GM12878 (cell line): ENCODE measurements at regions not wholly inside any gene's neighbourhood (a gene's known extent, or its start where the extent isn't known, plus 50 kb on each side); places are given as distances from the start of the nearest gene placed in this dataset.

Experiments used
- BCL11A ChIP-seq: IDR thresholded peaks from 2 replicates; pipeline ENCODE4 v1.6.1; 2011; ENCODE audit warnings: low read depth, low read length
- CHD4 ChIP-seq: fragments of 200-600 bp; sonication (generic); IDR thresholded peaks from 2 replicates; pipeline ENCODE4 v1.6.1; 2016; ENCODE audit warnings: mild to moderate bottlenecking
- CREB1 ChIP-seq: IDR thresholded peaks from 2 replicates; pipeline ENCODE4 v1.6.1; 2012; ENCODE audit warnings: low read depth, mild to moderate bottlenecking, inconsistent platforms
- EP300 ChIP-seq, 2 experiments: fragments of 150-350 bp in 1 of 2; IDR thresholded peaks; 2 replicates each; pipeline ENCODE4 v1.6.1; 2011 to 2012; ENCODE audit warnings: low read depth in 2 of 2, low read length in 2 of 2, borderline replicate concordance in 1 of 2, improper control_type of control experiment in 1 of 2, inconsistent platforms in 1 of 2; ENCODE audit not compliant: control insufficient read depth in 1 of 2
- EZH2 ChIP-seq: IDR thresholded peaks from 2 replicates; pipeline ENCODE4 v1.6.1; 2012; ENCODE audit warnings: low read depth, mild to moderate bottlenecking, control low read depth, inconsistent platforms, low read length, borderline replicate concordance; ENCODE audit not compliant: control insufficient read depth
- JUND ChIP-seq: IDR thresholded peaks from 2 replicates; pipeline ENCODE4 v1.6.1; 2012; ENCODE audit warnings: low read depth, mild to moderate bottlenecking, low read length, improper control_type of control experiment, moderate library complexity
- MYC ChIP-seq: IDR thresholded peaks from 2 replicates; pipeline ENCODE4 v1.6.1; 2011; ENCODE audit warnings: mild to moderate bottlenecking, low read length, moderate library complexity, inconsistent platforms; ENCODE audit not compliant: insufficient read depth, insufficient replicate concordance, insufficient read length, severe bottlenecking
- POLR2A ChIP-seq: IDR thresholded peaks from 2 replicates; pipeline ENCODE4 v1.6.1; 2011; ENCODE audit warnings: low read depth, mild to moderate bottlenecking, low read length
- POLR2AphosphoS5 ChIP-seq: IDR thresholded peaks from 2 replicates; pipeline ENCODE4 v1.6.1; 2011; ENCODE audit warnings: mild to moderate bottlenecking, low read length, inconsistent platforms
- REST ChIP-seq: IDR thresholded peaks from 2 replicates; pipeline ENCODE4 v1.6.1; 2012; ENCODE audit warnings: mild to moderate bottlenecking, low read depth, low read length
- TF ChIP-seq, protein P1 (sequence below), 3 experiments: IDR thresholded peaks in 2 of 3; conservative IDR thresholded peaks in 1 of 3; 2 replicates each; pipeline ENCODE4 v1.5.1; 2011; ENCODE audit warnings: low read depth in 3 of 3, low read length in 3 of 3, mild to moderate bottlenecking in 3 of 3, control low read depth in 2 of 3, moderate library complexity in 2 of 3, inconsistent platforms in 1 of 3, mixed read lengths in 1 of 3; ENCODE audit not compliant: control insufficient read depth in 2 of 3, insufficient read depth in 1 of 3; ENCODE audit errors: extremely low read depth in 1 of 3

DNA sequence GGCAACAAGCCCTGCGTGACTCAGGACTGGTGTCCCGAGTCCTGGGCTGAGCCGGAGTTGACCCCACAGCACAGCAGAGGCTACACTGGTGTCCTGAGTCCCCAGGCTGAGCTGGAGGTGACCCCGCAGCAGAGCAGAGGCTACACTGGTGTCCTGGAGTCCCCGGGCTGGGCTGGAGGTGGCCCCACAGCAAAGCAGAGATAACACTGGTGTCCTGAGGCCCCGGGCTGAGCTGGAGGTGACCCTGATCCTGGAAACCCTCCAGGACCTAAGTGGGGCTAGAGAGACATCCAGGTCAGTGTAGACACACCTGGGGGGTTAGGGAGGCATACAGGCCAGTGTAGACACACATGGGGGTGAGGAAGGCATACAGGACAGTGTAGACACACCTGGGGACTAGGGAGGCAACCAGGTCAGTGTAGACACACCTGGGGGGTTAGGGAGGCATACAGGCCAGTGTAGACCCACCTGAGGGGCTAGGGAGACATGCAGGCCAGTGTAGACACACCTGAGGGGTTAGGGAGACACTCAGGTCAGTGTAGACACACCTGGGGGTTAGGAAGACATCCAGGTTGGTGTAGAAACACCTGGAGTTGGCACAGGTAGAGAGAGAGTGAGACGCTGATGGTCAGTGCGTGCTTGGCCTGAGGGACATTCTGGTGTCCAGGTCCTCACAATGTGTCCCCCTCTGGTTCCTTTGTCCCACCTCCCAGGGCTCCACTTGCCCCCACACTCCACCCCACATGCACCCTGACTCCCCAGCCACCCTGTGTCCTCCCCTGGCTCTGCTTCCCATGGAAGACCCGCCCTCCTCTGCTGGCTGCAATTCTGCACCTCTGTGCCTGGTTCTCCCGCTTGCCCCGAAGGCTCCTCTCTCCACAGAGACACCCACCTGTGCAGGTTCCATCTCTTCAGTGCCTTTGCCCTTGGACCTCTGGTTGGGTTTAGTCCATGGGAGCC, 321.6 kb upstream of the SFSWAP start:
- TF ChIP-seq EP300 (IDR thresholded peaks at IDR 0.05; ENCODE audit: borderline replicate concordance in 1 of 2, control insufficient read depth in 1 of 2, low read depth in 2 of 2, low read length in 2 of 2): no peak
- TF ChIP-seq POLR2AphosphoS5: no peak
- TF ChIP-seq, protein P1, sequence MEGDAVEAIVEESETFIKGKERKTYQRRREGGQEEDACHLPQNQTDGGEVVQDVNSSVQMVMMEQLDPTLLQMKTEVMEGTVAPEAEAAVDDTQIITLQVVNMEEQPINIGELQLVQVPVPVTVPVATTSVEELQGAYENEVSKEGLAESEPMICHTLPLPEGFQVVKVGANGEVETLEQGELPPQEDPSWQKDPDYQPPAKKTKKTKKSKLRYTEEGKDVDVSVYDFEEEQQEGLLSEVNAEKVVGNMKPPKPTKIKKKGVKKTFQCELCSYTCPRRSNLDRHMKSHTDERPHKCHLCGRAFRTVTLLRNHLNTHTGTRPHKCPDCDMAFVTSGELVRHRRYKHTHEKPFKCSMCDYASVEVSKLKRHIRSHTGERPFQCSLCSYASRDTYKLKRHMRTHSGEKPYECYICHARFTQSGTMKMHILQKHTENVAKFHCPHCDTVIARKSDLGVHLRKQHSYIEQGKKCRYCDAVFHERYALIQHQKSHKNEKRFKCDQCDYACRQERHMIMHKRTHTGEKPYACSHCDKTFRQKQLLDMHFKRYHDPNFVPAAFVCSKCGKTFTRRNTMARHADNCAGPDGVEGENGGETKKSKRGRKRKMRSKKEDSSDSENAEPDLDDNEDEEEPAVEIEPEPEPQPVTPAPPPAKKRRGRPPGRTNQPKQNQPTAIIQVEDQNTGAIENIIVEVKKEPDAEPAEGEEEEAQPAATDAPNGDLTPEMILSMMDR (IDR thresholded peaks at IDR 0.05 in 2 of 3, conservative IDR thresholded peaks at IDR 0.05 in 1 of 3; ENCODE audit: control insufficient read depth in 2 of 3, extremely low read depth in 1 of 3, insufficient read depth in 1 of 3, low read depth in 3 of 3, low read length in 3 of 3): no peak
- no peak for TF ChIP-seq CREB1
- TF ChIP-seq EZH2: no peak
- no peak for TF ChIP-seq MYC
- TF ChIP-seq JUND: no peak
- no peak for TF ChIP-seq REST
- TF ChIP-seq POLR2A: no peak
- TF ChIP-seq CHD4: no peak
- no peak for TF ChIP-seq BCL11A
